Motor neuron (in vitro differentiated cells): ENCODE measurements at regions not wholly inside any gene's neighbourhood (a gene's known extent, or its start where the extent isn't known, plus 50 kb on each side); places are given as distances from the start of the nearest gene placed in this dataset.
A peak's percentile ranks its signal among the peaks of the same experiment; 100 is the strongest.

Source experiments
- ATAC-seq, 8 experiments: fragments of 200-7000 bp; cut with Tn5 transposase; replicated peaks in 6 of 8; 2 replicates each; pipeline ENCODE4 v1.8.0; 2021; ENCODE audit warnings: mild to moderate bottlenecking in 8 of 8, moderate library complexity in 8 of 8
- H3K27ac ChIP-seq, 2 donors: fragments of 250-450 bp; sonication (Bioruptor Pico); 2 replicates each; pipeline ENCODE4 v1.9.0; 2021; ENCODE audit warnings: antibody characterized with exemption in 2 of 2, mild to moderate bottlenecking in 2 of 2, moderate library complexity in 1 of 2
- H3K4me1 ChIP-seq, 2 donors: fragments of 250-450 bp; sonication (Bioruptor Pico); replicated peaks in 1 of 2; 2 replicates each; pipeline ENCODE4 v1.6.1; 2021; ENCODE audit warnings: antibody characterized with exemption in 2 of 2, mild to moderate bottlenecking in 2 of 2, moderate library complexity in 1 of 2
- H3K4me3 ChIP-seq, 5 donors: fragments of 250-450 bp; sonication (Bioruptor Pico); 2 replicates each; pipeline ENCODE4 v1.9.0; 2021; ENCODE audit warnings: antibody characterized with exemption in 5 of 5, mild to moderate bottlenecking in 5 of 5, moderate library complexity in 4 of 5
- WGBS, 10 experiments: fragments of 450-650 bp; shearing (Covaris generic); methylation state at CpG; one replicate each; pipeline ENCODE4 v1.0.0; 2022; 5-methylcytosine and 5-hydroxymethylcytosine counted together
- in situ Hi-C, 9 experiments: fragments of 400-800 bp; cut with MboI; loops; one replicate each; pipeline ENCODE4 v1.15.0; 2021; ENCODE audit warnings: low sequenced_read_pairs in 9 of 9, low pct_unique_long_range_greater_than_20kb in 2 of 9; ENCODE audit not compliant: unreplicated experiment in 9 of 9

DNA sequence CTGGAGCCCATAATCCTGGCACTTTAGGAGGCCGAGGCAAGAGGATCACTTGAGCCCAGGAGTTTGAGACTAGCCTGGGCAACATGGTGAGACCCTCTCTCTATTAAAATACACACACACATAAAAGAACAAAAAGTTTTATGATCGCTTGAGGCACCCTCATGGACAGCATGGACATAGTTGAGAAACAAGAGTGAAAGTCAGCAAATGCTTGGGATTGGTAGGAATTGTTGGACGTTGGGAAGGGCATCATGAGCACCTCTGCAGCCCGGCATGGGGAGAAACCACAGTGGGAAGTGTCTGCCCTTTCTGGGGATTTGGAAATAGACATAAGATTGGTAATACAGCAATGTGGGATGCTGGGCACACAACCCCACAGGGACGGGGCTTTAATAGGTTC is 231.9 kb upstream of the FOXN3 start:
- Histone ChIP-seq H3K4me3 (no peak overlapping the region), H3K27ac (no peak overlapping the region), H3K4me1 (no peaks in the 10 kb centered on the region)
- in situ Hi-C loops: no loop called here
- 50 to 100% (median 72%) methylated on average over 1 to 4 of the region's 5 CpGs; no CpG with 5 or more reads in 2 of the 10 experiments for WGBS, 10 experiments
- ATAC-seq: no peak

- Histone ChIP-seq H3K27ac (no peak overlapping the region), H3K4me1 (no peaks in the 10 kb centered on the region), H3K4me3 (no peak overlapping the region)
- in situ Hi-C loops: no loop called here
- 67 to 100% (median 92%) methylated on average over 1 to 3 of the region's 3 CpGs; no CpG with 5 or more reads in 3 of the 10 experiments for WGBS, 10 experiments
- ATAC-seq: no peak
Measured at GRCh38 chr14:89648510-89648909, 231.5 kb upstream of the FOXN3 start.

DNA sequence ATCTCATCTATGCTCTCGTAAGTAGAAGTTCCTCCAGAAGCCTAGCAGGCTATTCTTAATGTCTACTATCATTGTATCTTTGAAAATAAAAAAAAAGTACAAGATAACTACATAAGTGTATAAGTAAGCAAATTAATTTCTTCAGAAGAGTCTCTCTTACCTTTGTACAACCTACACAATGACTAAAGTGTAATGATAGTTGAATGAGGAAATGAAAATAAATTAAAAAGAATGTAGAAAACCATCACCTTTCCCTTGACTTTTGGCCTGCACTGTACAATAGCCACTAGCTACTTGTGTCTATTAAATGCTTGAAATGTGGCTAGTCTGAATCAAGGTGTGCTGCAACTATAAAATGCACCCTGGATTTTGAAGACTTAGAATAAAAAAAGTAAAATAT is 229.9 kb upstream of the FOXN3 start:
- no peak for ATAC-seq
- H3K4me3 ChIP-seq: no peak overlapping the region
- 40 to 100% (median 100%) methylated on average over 1 of the region's 1 CpG; no CpG with 5 or more reads in 2 of the 10 experiments for WGBS, 10 experiments
- H3K4me1 ChIP-seq: no peaks in the 10 kb centered on the region
- in situ Hi-C loops: no loop called here
- H3K27ac ChIP-seq: no peak overlapping the region

DNA sequence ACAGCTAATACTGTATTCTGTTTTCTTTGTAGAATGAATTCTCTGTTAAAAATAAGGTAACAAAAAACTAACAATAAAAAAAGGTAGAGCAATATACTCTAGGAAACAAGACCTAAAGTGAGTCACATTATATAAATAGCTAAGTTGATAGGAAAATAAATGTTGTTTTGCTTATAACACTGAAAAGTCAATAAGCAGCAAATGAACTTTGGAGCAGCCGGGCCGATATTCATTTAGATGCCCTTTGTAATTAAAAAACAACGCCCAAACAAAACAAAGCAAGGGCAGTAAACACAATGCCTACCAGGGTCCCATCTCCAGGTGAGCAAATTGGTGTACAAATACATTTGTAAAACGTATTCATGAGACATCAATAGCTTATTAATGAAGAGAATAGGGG is 227.6 kb upstream of the FOXN3 start:
- WGBS, 10 experiments: 67 to 91% (median 81%) methylated on average over 1 to 4 of the region's 4 CpGs
- no peak for ATAC-seq
- no peak overlapping the region for H3K4me3 ChIP-seq
- no peak overlapping the region for H3K27ac ChIP-seq
- in situ Hi-C loops: no loop called here
- H3K4me1 ChIP-seq: no peaks in the 10 kb centered on the region

- Histone ChIP-seq H3K4me3 (no peak overlapping the region), H3K4me1 (no peaks in the 10 kb centered on the region), H3K27ac (no peak overlapping the region)
- 40 to 83% (median 67%) methylated on average over 2 to 8 of the region's 8 CpGs for WGBS, 10 experiments
- in situ Hi-C loops: no loop called here
- ATAC-seq: no peak
Measured at GRCh38 chr14:89641495-89642175, 224.6 kb upstream of the FOXN3 start.

GRCh38 chr14:89640141-89640540 is 223.1 kb upstream of the FOXN3 start:
- in situ Hi-C loops: no loop called here
- WGBS, 10 experiments: 52 to 100% (median 90%) methylated on average over 1 to 2 of the region's 2 CpGs; no CpG with 5 or more reads in 1 of the 10 experiments
- Histone ChIP-seq H3K4me3 (no peak overlapping the region), H3K4me1 (no peaks in the 10 kb centered on the region), H3K27ac (no peak overlapping the region)
- ATAC-seq: no peak

- no peak for ATAC-seq
- WGBS, 10 experiments: 63 to 100% (median 100%) methylated on average over 1 of the region's 1 CpG; no CpG with 5 or more reads in 3 of the 10 experiments
- in situ Hi-C loops: no loop called here
- H3K4me3 ChIP-seq: no peak overlapping the region
- no peak overlapping the region for H3K27ac ChIP-seq
- no peaks in the 10 kb centered on the region for H3K4me1 ChIP-seq
Measured at GRCh38 chr14:89639687-89640086, 222.7 kb upstream of the FOXN3 start.

DNA sequence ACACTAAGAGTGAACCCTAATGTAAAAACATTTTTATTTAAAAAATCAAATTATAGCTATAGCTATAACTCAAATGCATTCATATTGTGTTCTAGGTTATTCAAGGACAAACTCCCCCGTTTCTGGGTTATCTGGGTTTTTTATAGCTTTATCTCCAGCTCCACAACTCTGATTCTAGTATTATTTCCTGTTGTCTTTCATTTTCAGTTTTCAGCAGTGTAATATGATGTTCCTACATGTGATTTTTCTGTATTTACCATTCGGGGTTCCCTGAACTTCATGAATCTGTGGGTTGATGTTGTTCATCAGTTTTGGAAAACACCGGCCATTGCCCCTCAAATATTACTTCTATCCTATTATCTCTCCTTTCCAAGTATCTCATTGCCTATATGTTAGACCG is 221.9 kb upstream of the FOXN3 start:
- WGBS, 10 experiments: 56 to 90% (median 81%) methylated on average over 3 to 4 of the region's 4 CpGs
- no peak overlapping the region for H3K27ac ChIP-seq
- in situ Hi-C loops: no loop called here
- H3K4me3 ChIP-seq: no peak overlapping the region
- no peaks in the 10 kb centered on the region for H3K4me1 ChIP-seq
- ATAC-seq: no peak

DNA sequence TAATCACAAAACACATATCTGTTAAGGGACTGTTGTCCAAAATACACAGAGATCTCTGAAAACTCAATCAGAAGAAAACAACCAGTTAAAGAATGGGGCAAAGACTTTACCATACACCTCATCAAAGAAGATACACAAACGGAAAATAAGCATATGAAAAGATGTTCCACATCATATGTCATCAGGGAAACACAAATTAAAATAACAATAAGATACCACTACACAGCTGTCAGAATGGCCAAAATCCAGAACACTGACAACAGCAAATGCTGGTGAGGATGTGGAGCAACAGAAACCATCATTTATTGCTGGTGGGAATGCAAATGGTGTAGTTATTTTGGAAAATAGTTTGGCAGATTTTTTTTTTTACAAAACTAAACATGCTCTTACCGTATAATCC is 220.5 kb upstream of the FOXN3 start:
- ATAC-seq: no peak
- in situ Hi-C loops: no loop called here
- 5 to 86% (median 70%) methylated on average over 1 to 2 of the region's 2 CpGs; no CpG with 5 or more reads in 3 of the 10 experiments for WGBS, 10 experiments

DNA sequence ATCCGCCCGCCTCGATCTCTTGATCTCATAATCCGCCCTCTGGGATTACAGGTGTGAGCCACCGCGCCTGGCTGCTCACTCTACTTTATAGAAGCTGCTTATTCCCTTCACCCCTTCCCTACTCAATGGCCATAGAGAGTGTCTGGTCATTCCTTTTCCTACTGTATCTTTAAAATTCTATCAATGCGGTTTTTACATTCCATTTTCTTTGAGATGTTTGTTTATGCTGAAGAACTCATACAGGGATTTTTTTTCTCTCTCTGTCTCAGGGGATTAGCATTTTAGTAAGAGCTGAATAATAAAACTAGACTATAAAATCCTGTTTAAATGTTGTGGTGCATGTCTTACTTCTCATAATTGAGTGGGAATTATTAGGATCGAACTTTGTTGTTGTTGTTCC is 218.6 kb upstream of the FOXN3 start:
- no peak overlapping the region for H3K27ac ChIP-seq
- no peaks in the 10 kb centered on the region for H3K4me1 ChIP-seq
- ATAC-seq: peak in 1 of 8 experiments; percentile 49
- 83 to 100% (median 95%) methylated on average over 1 to 8 of the region's 8 CpGs; no CpG with 5 or more reads in 1 of the 10 experiments for WGBS, 10 experiments
- in situ Hi-C loops: no loop called here
- no peak overlapping the region for H3K4me3 ChIP-seq

More for the DNA sequence above, 220.5 kb upstream of the FOXN3 start:
- Histone ChIP-seq H3K4me3 (no peak overlapping the region), H3K4me1 (no peaks in the 10 kb centered on the region), H3K27ac (no peak overlapping the region)

DNA sequence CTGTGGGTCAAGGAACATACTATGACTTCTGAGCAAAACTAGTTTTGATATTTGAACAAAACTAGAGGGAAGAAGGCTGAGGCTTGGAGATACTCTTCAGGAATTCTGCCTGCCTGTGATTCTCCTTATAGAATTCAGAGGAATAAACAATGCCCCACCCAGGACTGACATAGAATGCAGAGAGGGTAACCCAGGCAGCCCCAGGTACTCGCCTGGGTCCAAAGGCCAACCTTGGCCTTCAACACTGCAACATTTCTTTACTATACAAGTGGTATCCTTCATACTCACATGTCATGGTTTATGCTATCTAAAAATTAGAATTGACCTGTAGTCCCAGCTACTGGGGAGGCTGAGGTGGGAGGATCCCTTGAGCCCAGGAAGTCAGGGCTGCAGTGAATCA is 217.0 kb upstream of the FOXN3 start:
- ATAC-seq: no peak
- no peak overlapping the region for H3K4me3 ChIP-seq
- no peaks in the 10 kb centered on the region for H3K4me1 ChIP-seq
- no peak overlapping the region for H3K27ac ChIP-seq
- in situ Hi-C loops: no loop called here
- 20 to 100% (median 86%) methylated on average over 1 of the region's 1 CpG; no CpG with 5 or more reads in 6 of the 10 experiments for WGBS, 10 experiments

GRCh38 chr14:89630101-89630829 is 213.2 kb upstream of the FOXN3 start:
- 17 to 80% (median 50%) methylated on average over 1 to 3 of the region's 7 CpGs; no CpG with 5 or more reads in 3 of the 10 experiments for WGBS, 10 experiments
- no peak for ATAC-seq
- no peak overlapping the region for H3K4me3 ChIP-seq
- in situ Hi-C loops: no loop called here
- H3K27ac ChIP-seq: no peak overlapping the region
- peaks cover 0 to 2% of the 10 kb centered on the region in 2 donors for H3K4me1 ChIP-seq

DNA sequence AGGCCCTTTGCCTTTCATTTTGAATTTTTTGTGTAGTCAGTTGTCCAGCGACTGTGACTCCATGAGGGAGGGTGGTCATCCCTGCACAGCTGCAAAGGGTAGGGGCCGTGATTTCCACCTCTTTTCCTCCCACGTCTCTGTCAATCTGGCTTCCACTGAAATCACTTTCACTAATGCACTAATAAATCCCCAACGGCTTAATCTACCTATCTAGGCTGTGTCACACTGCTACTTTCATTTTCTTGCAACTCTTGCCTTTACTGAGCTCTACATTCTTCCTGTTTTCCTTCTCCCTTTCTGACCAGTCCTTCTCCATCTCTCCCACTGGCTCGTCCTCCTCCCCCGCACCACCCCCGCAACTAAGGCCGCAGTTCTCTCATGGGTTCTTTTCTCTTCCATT is 212.3 kb upstream of the FOXN3 start:
- Histone ChIP-seq H3K27ac (no peak overlapping the region), H3K4me3 (no peak overlapping the region), H3K4me1 (peaks cover 0 to 9% of the 10 kb centered on the region in 2 donors)
- in situ Hi-C loops: no loop called here
- no peak for ATAC-seq
- WGBS, 10 experiments: 77 to 97% (median 88%) methylated on average over 4 to 8 of the region's 8 CpGs; no CpG with 5 or more reads in 1 of the 10 experiments
